ENCODE measurements at regions not wholly inside any gene's neighbourhood (a gene's known extent, or its start where the extent isn't known, plus 50 kb on each side); places are given as distances from the start of the nearest gene placed in this dataset.

DNA sequence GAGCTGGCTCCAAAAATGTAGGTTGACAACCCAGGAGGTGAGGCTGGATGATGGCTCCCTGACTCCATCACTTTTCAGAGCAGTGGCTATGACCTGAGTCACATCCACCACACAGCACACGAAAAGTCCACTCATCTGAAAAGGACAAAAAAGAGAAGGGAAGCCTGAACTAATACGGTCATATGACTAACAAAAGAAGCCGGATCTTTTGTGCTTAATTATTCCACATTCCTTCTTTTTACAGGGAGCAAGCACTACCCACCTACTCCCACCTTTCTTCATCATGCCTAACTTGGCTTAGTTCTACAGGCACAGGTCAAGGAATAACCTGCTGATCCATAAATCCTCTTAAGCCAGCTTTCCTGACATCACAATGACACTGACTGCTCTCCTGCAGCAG lies 601.3 kb upstream of the MIR17HG start:
- DNase-seq (ENCODE audit: low read depth) = no peak

DNA sequence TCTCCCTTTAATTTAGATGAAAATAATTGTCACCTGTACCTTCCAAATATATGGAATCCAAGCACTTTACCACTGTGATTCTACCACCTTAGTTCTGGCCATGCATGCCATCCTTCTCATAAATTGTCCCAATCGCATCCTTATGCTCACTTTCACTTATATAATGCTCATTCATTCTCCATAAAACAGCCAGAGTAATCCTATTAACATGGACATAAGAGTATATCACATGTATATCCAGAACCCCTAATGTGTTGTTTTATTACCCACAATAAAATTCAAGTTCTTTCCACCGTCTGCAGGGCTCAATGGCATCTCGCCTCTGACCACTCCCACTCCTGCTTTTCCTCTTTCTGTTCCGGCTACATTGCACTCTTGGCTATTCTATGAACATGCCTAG lies 597.5 kb upstream of the MIR17HG start:
- DNase-seq (ENCODE audit: low read depth) = no peak

DNA sequence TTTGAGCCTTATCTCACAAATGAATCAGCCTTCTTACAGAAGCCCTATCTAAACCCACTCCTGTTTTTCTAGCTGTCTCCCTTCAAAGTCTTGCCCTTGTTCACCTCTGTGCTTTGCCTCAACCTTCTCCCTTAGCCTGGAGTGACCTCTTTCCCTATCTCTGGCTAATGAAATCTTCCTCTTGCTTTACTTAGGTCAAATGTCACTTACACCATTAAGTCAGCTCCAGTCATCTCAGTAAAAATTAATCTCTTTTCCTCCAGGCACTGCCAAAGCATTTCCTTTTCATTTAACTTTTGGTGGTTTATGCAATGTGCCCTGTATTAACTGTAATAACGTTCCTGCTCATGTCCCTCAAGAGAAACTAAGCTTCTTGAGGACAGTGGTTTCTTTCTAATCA lies 596.5 kb upstream of the MIR17HG start:
- no peak for DNase-seq (ENCODE audit: low read depth)

DNA sequence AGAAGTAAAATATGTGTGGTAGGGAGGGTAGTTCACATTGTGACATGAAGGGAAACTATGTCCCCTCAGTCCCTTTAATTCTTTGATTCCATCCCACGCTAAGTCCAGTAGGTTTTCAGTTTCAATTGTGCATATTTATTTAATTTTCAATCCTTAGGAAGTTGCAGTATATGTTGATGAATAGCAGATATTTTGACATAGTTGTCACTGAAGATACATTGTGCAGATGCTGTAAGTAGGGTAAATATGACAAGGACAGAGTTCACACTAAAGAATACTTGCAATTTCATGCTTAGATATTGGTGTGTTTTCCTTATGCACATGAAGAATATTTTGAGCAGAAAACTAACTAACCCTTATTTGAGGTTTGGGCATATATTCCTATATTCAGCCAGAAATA lies 595.4 kb upstream of the MIR17HG start:
- DNase-seq (ENCODE audit: low read depth) = no peak

DNA sequence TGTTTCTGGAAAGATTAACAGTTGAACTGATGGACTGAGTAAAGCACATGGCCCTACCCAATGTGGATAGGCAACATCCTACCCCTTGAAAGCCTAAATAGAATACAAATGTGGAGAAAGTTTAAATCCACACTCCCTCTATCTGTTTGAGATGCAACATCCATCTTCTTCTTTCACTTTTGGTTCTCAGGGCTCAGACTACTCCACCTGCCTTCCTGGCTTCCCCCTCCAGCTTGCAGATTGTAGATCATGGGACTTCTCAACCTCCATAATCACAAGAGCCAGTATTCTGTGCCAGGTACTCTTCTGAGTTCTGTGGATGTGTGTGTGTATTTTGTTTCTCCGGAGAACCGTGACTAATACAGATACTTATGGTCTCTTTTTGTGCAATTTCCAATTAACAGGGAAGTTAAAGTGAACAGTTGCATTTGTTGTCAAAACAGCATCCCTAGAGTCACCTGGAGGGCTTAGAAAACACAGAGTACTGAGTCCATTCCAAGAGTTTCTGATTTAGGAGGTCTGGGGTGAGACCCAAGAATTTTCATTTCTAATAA lies 590.3 kb upstream of the MIR17HG start:
- no peak for DNase-seq (ENCODE audit: low read depth)

DNA sequence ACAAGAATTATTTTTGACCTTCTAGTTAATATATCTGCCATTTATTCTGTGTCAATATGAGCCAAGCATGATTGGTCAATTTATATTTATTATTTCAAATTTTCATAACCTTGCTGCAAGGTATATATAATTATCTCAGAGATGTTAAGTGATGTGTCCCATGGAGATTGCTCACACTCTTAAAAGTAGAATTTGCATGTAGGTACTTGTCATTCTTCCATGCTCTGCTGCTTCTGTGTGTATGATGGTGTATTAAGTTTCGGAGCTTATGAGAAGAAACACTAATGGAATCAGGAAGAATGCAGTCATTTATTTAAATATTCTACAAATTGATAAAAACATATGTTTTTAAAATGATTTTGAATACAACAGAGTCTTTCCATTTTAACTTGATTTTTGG lies 586.8 kb upstream of the MIR17HG start:
- no peak for DNase-seq (ENCODE audit: low read depth)

DNA sequence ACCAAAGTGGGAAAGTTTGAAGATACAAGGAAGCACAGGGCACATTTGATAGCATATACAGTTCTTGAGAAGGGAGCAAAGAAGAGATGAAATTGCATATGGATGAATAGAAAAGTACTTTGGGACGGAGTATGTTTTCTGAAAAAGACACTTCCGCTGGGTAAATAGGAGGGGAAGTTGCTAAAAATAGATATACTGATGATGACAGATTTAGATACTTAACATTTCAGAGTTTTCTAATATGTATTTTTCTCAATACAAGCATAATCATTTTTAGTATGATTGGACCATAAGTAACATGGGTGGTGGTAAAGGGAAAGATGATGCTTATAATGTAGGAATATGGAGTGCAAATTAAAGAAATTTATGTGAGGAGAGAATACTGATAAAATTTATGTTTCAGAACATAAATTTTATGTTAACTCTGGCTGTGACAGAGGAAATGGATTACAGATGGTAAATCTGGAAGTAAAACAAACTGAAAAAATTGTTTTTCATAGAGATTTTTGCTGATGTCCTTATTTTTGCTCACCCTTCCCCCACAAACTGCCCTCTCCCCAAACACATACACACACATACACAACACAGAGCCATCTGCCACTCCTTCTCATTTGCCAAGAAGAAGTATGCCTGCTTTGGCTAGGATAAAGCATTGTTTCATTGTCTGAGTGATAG lies 583.9 kb upstream of the MIR17HG start:
- no peak for DNase-seq (ENCODE audit: low read depth)

DNA sequence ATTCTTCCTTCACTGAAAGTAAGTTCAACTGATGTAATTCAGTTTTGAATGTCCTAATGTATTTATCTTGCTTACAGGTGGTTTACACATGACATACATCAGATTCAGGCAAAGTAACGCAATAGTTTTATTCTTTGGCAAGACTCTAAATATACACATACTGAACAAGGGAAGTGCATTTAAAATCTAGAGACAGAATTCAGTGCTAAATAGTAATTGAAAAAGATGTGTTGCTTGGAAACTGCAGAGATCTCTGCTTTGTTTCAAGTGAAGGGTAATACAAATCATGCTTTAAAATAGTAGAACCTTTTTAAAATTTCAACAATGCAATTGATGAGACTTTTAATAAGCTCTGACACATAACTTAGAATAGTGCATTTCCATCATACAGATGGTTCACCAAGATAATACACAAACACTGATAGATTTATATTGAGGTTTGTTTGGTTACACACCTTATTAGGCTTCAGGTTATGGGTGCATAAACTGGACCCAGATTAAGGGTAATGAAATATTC lies 581.0 kb upstream of the MIR17HG start:
- DNase-seq (ENCODE audit: low read depth) = no peak

DNA sequence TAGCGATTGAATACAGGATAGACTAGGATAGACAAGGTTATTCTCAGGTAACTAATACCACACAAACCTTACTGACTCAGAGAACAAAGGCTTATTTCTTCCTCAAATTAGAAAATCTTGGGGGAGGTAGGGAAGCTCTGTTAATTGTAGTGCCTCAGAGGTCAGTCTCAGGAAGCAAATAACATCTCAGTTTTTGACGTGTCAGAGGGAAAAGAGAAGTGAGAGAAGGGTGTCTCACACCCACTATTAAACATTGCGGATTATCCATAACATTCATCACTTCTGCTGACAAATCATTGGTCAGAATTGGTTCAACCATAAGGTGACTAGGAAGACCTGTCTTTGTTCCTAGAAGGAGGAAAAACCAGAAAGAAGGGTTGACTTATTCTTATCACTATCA lies 579.4 kb upstream of the MIR17HG start:
- DNase-seq (ENCODE audit: low read depth) = no peak

DNA sequence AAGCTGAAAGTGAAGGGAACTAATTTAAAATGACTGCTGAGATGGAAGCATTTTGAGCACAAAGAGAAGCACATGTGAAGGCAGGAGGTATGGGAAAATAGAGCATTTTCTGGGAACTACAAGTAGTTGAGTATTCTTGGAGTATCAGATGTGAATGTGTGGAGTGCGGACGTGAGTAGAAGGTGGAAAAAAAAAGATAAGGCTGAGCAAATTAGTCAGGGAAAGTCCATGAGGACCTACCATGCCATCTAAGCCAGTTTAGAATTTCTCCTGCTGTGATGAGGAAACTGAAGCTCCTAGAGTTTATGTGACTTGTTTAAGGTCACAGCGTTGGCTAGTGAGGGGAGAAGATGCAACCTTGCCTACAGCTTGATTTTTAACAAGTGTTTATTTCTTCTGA lies 578.1 kb upstream of the MIR17HG start:
- no peak for DNase-seq (ENCODE audit: low read depth)

DNA sequence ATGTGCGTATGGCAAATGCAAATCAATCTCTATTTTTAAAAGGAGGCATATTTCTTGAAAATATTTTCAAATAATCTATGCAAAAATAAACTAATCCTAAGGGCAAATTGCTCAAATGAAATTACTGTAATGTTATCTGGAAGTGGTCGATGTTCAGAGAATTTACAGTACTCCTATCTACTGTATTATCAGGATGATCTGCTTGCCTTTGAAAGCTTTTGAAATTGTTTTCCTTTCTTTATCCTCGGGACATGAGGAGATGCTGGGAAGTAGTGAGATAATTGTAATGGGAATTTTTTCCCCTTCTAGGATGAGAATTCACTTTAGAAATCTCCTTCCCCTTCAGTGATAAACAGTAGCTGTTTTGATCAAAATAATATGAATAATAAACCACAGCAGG lies 577.2 kb upstream of the MIR17HG start:
- no peak for DNase-seq (ENCODE audit: low read depth)

DNA sequence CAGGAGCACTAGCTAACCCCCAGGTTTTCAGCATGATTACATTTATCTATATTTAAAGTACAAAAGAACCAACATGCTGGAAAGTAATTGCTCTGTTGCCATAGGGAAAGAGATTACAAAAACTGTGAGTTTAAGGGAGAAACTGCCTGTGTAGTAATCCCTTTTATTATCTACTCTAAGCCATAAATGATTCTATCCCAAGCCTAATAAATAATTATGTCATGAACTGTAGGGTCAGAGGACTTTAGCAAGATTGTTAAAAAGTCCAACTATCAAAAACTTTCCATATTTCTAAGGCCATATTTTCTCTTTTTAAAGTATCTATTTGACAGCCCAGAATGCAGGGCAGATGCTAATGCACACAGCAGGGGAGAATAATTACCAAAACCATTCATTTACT lies 573.8 kb upstream of the MIR17HG start:
- no peak for DNase-seq (ENCODE audit: low read depth)

DNA sequence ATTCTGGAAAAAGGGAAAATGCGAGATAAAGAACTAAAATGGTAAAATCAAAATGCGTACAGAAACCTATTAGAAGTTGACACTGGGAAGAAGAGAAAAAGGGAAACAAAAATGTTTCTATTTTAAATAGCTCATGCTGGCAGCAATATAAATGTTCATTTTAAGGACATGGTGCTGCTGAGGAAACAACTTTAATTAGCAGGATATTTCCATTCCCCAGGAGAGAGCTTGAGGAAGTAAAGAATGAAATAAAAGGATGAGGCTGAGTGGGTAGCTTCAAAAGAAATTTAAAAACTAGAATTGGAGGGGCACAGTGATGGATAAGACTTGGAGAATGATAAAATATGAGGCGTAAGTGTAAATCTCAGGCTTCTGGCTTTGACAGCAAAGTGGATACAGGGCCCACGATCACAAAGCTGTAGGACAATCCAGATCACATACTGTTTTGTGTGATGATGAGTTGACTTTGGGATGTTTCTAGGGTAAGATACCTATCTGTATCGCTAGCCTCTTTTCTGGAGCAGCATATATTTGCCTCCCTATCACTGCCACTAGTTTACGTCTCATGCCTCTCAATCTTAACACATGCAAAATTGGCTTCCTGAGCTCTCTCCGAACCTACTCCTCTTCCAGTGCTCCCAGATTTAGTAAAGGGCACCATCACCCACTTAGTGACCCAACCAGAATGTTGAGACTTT lies 571.3 kb upstream of the MIR17HG start:
- DNase-seq (ENCODE audit: low read depth) = no peak

DNA sequence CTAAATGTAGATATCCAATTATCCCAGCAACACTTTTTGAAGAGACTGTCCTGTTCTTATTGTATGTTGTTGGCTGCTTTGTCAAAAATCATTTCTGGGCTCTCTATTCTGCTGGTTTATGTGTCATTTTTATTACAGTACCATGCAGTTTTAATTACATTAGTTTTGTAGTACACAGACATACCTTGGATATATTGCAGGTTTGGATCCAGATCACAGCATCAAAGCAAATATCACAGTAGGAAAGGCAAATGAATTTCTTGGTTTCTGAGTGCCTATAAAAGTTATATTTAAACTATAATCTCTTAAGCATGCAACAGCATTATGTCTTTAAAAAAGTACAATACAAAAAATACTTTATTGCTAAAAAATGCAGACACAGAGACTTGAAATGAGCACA lies 564.2 kb upstream of the MIR17HG start:
- no peak for DNase-seq (ENCODE audit: low read depth)

DNA sequence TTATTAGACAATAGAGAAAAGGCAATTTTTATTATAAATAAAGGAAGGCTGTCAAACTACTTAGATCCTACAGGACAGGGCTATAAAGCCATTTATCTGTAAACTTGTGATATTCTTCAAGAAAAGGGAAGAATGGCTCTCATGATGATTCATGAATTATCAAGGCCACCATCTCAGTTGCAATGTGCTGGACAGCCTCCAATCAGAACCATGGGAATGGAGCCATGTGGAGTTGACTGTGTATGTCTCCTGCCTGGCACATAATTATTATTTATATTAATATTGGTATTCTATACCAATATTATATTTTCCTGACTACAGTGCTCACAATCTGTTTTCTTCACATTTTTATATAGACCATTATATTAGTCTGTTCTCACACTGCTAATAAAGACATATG lies 560.5 kb upstream of the MIR17HG start:
- DNase-seq (ENCODE audit: low read depth) = no peak

DNA sequence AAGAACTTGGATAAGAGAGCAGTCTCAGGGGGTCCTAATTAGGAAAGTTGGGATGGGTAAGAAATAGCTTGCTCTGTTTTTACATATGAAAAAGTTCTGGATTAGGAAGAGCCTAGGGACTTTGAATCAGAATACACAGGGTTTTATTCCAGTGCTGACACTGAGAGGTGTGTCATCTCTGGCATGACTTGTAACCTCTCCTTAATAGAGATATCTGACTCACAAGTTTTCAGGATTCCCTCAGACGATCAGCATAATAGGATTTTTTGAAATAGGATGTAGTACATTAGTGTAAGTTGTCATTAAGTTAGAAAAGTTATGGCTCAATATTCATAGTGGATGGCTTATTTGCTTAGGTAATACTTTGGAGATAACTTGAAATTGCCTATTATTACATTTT lies 555.2 kb upstream of the MIR17HG start:
- no peak for DNase-seq (ENCODE audit: low read depth)

DNA sequence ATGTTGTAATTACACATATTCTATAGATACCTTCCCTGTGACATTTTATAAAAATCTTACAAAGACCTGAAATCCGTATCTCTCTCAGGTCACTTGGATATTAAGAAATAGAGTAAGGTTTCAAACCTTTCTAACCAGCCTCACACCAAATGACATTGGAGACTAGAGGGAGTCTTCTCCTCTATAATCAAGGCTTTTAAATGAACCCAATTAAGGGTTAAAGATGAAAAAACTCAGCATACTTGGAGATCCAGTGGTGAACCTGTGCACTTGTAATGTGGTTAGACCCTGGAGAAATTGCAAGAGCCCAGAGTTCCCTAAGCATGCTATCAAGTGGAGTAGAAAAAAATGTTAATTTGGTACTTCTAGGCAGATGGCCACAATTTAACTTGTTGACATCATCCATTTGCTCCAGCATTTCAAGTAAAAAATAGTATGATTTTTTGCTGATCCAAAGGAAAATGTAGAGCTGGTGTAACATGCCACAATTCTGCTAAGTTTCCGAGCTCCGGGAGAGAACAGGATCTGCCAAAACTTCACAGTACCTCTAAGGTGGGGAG lies 554.1 kb upstream of the MIR17HG start:
- DNase-seq (ENCODE audit: low read depth) = no peak

DNA sequence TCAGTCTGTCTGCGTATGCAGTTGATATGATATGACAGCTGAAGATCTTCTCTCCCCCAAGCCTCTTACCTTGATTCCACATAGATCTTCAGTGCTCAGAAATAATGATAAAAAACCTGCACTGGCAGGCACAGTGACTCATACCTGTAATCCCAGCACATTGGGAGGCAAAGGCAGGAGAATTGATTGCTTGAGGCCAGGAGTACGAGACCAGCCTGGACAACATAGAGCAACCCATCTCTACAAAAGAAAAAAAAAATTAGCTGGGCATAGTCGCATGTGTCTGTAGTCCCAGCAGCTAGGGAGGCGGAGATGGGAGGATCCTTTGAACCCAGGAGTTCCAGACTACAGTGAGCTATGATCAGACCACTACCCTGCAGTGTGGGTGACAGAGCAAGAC lies 551.0 kb upstream of the MIR17HG start:
- DNase-seq (ENCODE audit: low read depth) = no peak

DNA sequence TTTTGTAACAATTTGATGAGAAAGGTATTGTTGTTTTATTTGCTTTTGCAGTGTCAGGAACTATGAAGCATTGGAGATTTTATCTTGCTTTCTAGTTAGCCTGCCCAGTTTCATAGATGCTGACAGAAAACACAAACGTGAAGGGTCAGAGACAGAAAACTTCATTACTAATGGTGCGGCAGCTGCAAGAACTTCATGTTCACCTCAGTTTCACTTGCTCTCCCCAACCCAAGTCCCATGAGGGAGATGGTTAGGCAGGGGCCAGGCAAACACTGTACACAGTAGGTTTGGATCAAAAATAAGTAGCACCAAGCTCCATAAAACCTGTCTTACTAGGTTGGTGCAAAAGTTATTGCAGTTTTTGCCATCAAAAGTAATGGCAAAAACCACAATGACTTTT lies 550.2 kb upstream of the MIR17HG start:
- no peak for DNase-seq (ENCODE audit: low read depth)

DNA sequence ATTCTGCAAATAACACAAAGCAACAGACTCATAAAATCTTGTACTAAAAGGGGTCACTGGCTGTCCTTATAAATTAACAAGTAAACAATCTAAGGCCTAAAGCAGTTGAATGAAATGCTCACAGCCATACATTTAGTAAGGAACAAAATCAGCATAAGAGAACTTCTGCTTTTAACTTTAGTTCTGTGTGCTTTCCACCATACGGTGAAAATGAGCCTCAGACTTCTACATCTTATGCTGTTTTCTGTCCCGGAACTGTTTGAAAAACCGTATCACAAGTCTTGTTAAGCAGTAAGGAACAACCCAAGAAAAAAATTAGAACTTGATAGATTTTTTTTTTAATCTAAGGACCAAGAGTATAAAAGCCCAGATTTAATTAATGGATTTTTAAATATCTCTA lies 549.1 kb upstream of the MIR17HG start:
- DNase-seq (ENCODE audit: low read depth) = no peak

DNA sequence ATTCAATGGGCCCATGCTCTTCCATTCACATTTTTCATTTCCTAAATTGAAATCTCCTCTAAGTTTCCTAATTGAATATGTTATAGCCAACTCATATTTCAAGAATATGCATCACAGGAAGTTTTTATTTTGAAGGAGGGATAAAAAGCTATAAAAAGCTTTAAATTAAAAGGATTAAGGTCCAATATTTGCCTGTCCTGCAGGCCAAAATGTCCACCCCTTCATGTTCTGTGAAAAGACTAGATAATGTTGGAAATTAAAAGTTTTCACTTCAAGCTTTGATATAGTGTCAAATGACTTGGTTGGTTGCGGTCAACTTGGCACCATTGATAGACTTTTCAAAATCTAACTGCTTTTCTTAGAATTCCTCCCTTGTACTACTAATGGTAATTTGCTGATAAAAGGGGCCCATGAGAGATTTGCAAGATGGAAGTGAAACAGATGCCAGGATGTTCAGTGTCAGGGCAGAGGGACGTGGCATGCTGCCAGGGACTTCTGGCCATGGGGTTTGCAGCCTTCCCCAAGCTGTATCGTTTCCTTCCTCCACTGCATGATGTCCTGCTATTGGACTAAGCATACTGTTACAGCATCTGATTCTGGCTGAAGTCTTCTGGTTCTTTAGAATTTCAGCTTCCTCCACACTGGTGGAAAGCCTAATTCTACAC lies 547.3 kb upstream of the MIR17HG start:
- no peak for DNase-seq (ENCODE audit: low read depth)

DNA sequence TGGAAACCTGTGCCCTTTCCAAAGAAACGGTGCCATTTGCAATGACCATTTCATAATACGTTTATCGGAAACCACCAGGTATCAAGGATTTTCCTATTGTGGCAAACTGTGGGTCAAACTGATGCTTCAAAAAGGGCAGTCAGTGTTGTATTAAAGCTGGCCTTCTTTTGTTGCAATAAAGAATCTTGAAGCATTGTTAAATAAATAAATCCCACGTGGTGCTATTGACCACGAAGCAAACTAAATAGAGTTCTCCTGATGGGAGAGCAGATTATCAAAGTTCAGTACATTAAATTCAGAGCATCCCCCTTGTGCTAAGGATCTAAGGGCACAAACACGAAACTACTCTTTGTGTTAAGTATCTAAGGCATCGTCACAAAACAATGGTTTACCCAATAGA lies 545.9 kb upstream of the MIR17HG start:
- no peak for DNase-seq (ENCODE audit: low read depth)

DNA sequence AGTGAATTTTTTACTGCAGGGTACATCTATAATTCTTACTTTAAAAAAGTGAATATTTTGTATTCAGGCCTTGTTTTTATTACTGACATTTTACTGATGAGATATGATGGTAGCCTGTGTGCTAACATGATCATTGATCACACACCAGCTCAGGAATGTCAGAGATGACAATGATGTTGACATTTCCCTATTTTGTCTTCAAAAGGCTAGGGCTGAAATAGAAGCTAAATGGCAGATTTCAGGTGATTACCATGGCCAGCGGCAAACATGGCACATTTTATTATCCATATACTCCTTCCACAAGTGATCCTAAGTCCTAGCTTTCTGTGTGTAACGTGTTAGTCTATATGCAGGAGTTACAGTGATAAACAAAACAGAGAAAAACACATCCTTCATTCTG lies 544.3 kb upstream of the MIR17HG start:
- no peak for DNase-seq (ENCODE audit: low read depth)

Measured in activated T-cell treated with anti-CD3 and anti-CD28 coated beads for 48 hours (primary cell).